ENCODE measurements at regions not wholly inside any gene's neighbourhood (a gene's known extent, or its start where the extent isn't known, plus 50 kb on each side); places are given as distances from the start of the nearest gene placed in this dataset.
"Not testable (repeated sequence)": the region's sequence is repeated elsewhere in the genome, so short reads cannot be mapped to it uniquely, and the experiment has no call there.

DNA sequence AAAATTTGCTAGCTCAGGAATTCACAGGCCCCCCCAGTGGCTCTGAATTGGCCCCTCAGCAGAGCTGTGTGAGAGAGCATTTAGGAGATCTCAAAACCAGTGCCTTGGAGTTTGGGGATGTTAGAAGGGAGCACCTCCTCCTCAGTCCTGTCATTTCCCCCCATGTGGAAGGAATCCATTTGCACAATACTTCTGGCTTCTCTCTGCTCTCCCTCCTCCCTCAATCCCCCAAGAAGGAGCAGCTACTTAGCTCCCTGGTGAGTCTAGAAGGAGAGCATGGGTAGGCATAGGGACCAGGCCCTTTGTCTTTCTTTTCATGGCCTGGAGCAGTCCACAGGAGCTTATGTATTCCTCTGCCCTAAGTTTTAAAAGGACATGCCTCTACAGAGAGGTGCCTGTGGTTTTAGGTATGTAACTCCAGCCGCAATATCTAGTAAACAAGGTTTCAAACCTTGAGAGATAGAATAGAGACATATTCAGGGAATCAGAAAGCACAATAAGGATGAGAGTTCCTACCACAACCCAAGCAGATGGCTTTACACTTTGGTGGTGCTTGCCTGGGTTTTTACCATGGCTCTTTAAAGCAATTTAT lies 199.4 kb downstream of the FCRL5 start:
- H3K36me3 ChIP-seq: no peaks in the 10 kb centered on the region
- H3K4me1 ChIP-seq: no peaks in the 10 kb centered on the region
- H3K9me3 ChIP-seq: no peaks in the 10 kb centered on the region
- TF ChIP-seq, protein P1, sequence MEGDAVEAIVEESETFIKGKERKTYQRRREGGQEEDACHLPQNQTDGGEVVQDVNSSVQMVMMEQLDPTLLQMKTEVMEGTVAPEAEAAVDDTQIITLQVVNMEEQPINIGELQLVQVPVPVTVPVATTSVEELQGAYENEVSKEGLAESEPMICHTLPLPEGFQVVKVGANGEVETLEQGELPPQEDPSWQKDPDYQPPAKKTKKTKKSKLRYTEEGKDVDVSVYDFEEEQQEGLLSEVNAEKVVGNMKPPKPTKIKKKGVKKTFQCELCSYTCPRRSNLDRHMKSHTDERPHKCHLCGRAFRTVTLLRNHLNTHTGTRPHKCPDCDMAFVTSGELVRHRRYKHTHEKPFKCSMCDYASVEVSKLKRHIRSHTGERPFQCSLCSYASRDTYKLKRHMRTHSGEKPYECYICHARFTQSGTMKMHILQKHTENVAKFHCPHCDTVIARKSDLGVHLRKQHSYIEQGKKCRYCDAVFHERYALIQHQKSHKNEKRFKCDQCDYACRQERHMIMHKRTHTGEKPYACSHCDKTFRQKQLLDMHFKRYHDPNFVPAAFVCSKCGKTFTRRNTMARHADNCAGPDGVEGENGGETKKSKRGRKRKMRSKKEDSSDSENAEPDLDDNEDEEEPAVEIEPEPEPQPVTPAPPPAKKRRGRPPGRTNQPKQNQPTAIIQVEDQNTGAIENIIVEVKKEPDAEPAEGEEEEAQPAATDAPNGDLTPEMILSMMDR (IDR thresholded peaks at IDR 0.05): no peak
- ATAC-seq: no peak
- no peak overlapping the region for H3K27ac ChIP-seq
- intact Hi-C loops (cut with DNase I): no loop called here
- no peak for DNase-seq
- H3K27me3 ChIP-seq: no peaks in the 10 kb centered on the region
- WGBS, 2 donors: 95 to 96% methylated on average over 1 of the region's 1 CpG
- FAIRE-seq: no peak
- no peak overlapping the region for H3K4me3 ChIP-seq

DNA sequence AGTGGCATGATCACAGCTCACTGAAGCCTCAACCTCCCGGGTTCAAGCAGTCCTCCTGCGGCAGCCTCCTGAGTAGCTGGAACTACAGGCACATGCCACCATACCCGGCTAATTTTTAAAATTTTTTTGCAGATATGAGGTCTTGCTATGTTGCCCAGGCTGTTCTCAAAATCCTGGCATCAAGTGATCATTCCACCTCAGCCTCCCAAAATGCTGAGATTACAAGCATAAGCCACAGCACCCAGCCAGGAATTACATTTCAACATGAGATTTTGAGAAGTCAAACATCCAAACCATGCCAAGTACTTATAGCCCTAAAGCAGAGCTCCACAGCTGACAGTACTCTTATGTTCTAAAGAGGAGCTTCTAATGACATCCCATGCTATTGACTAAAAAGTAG lies 200.1 kb downstream of the FCRL5 start:
- DNase-seq (no peak), ATAC-seq (no peak), FAIRE-seq (no peak)
- Histone ChIP-seq H3K4me1 (no peaks in the 10 kb centered on the region), H3K9me3 (no peaks in the 10 kb centered on the region), H3K27ac (no peak overlapping the region), H3K36me3 (no peaks in the 10 kb centered on the region), H3K4me3 (no peak overlapping the region), H3K27me3 (no peaks in the 10 kb centered on the region)
- intact Hi-C loops (cut with DNase I): no loop called here
- TF ChIP-seq, protein P1 (IDR thresholded peaks at IDR 0.05): no peak
- 82 to 88% methylated on average over 3 of the region's 3 CpGs for WGBS, 2 donors

DNA sequence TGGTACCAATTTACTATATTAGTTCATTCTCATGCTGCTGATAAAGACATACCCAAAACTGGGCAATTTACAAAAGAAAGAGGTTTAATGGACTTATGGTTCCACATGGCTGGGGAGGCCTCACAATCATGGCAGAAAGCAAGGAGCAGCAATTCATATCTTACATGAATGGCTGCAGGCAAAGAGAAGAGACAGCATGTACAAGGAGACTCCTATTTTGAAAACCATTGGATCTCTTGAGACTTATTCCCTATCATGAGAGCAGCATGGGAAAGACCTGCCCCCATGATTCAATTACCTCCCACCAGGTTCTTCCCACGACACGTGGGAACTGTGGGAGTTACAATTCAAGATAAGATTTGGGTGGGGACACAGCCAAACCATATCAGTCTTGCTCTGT lies 200.5 kb downstream of the FCRL5 start:
- H3K4me1 ChIP-seq; intact Hi-C loops (cut with DNase I); H3K36me3 ChIP-seq; ATAC-seq; H3K27me3 ChIP-seq; H3K9me3 ChIP-seq; FAIRE-seq; H3K4me3 ChIP-seq; H3K27ac ChIP-seq; DNase-seq: not testable (repeated sequence)
- 45 to 64% methylated on average over 2 of the region's 2 CpGs for WGBS, 2 donors

DNA sequence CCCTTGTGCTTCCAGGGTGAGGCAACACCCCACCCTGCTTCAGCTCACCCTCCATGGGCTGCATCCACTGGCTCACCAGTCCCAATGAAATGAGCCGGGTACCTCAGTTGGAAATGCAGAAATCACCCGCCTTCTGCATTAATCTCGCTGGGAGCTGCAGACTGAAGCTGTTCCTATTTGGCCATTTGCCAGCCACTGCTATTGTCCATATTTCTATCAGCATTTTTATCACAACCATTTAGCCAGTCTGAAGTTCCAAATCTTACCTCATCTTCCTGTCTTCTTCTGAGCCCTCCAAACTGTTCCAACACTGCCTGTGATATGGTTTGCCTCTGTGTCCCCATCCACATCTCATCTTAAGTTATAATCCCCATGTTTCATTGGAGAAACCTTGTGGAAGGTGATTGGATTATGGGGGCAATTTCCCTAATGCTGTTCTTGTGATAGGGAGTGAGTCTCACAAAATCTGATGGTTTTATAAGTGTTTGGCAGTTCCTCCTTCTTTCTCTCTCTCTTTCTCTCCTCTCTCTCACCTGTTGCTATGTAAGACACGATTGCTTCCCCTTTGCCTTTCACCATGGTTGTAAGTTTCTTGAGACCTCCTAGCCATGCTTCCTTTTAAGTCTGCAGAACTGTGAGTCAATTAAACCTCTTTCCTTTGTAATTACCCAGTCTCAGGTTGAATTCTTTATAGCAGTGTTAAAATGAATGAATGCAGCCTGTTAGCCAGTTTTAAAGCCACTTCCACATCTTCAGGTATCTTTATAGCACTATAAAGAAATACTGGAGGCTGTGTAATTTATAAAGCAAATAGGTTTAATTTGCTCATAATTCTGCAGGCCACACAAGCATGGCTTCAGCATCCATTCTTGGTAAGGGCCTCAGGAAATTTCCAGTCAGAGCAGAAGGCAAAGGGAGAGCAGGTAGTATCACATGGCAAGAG lies 203.5 kb downstream of the FCRL5 start:
- no peak for ATAC-seq
- no peak for FAIRE-seq
- no peaks in the 10 kb centered on the region for H3K9me3 ChIP-seq
- H3K27ac ChIP-seq: no peak overlapping the region
- DNase-seq: no peak
- no peaks in the 10 kb centered on the region for H3K36me3 ChIP-seq
- no peaks in the 10 kb centered on the region for H3K4me1 ChIP-seq
- TF ChIP-seq, protein P1 (IDR thresholded peaks at IDR 0.05): no peak
- H3K4me3 ChIP-seq: no peak overlapping the region
- intact Hi-C loops (cut with DNase I): no loop called here
- H3K27me3 ChIP-seq: no peaks in the 10 kb centered on the region
- WGBS, 2 donors: 67 to 78% methylated on average over 4 of the region's 4 CpGs

DNA sequence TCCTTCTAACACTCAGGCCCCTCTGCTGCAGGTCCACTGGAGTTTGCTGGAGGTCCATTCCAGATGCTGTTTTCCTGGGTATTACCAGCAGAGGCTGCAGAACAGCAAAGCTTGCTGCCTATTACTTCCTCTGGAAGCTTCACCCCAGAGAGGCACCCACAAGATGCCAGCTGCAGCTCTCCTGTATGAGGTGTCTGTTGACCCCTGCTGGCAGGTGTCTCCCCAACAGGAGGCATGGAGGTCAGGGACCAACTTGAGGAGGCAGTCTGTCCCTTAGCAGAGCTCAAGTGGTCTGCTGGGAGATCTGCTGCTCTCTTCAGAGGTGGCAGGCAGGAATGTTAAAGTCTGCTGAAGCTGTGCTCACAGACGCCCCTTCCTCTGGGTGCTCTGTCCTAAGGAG lies 204.8 kb downstream of the FCRL5 start:
- no peak for FAIRE-seq
- Histone ChIP-seq H3K4me1 (no peaks in the 10 kb centered on the region), H3K4me3 (no peak overlapping the region), H3K36me3 (no peaks in the 10 kb centered on the region), H3K9me3 (no peaks in the 10 kb centered on the region), H3K27ac (no peak overlapping the region), H3K27me3 (no peaks in the 10 kb centered on the region)
- 65 to 78% methylated on average over 1 of the region's 1 CpG for WGBS, 2 donors
- TF ChIP-seq, protein P1 (IDR thresholded peaks at IDR 0.05): no peak
- intact Hi-C loops (cut with DNase I): no loop called here
- no peak for ATAC-seq
- DNase-seq: no peak

DNA sequence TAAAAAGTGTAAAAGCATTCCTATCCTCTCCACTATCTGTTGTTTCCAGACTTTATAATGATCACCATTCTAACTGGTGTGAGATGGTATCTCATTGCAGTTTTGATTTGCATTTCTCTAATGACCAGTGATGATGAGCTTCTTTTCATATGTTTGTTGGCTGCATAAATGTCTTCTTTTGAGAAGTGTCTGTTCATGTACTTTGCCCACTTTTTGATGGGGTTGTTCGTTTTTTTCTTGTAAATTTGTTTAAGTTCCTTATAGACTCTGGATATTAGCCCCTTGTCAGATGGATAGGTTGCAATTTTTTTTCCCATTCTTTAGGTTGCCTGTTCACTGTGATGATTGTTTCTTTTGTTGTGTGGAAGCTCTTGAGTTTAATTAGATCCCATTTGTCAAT lies 199.6 kb upstream of the ETV3 start:
- H3K4me3 ChIP-seq; H3K36me3 ChIP-seq; H3K27me3 ChIP-seq; FAIRE-seq; ATAC-seq; intact Hi-C loops (cut with DNase I); H3K27ac ChIP-seq; H3K4me1 ChIP-seq; H3K9me3 ChIP-seq; DNase-seq: not testable (repeated sequence)
- WGBS, 2 donors: 58 to 80% methylated on average over 1 of the region's 1 CpG

All from pancreas (tissue), 10 donors.